ENCODE measurements at regions not wholly inside any gene's neighbourhood (a gene's known extent, or its start where the extent isn't known, plus 50 kb on each side); places are given as distances from the start of the nearest gene placed in this dataset.
A peak's percentile ranks its signal among the peaks of the same experiment; 100 is the strongest.

- H3K4me3 ChIP-seq (replicated peaks in 1 of 2; ENCODE audit: low read depth in 2 of 2, low read length in 2 of 2) = no peak overlapping the region
- TF ChIP-seq, protein P1, sequence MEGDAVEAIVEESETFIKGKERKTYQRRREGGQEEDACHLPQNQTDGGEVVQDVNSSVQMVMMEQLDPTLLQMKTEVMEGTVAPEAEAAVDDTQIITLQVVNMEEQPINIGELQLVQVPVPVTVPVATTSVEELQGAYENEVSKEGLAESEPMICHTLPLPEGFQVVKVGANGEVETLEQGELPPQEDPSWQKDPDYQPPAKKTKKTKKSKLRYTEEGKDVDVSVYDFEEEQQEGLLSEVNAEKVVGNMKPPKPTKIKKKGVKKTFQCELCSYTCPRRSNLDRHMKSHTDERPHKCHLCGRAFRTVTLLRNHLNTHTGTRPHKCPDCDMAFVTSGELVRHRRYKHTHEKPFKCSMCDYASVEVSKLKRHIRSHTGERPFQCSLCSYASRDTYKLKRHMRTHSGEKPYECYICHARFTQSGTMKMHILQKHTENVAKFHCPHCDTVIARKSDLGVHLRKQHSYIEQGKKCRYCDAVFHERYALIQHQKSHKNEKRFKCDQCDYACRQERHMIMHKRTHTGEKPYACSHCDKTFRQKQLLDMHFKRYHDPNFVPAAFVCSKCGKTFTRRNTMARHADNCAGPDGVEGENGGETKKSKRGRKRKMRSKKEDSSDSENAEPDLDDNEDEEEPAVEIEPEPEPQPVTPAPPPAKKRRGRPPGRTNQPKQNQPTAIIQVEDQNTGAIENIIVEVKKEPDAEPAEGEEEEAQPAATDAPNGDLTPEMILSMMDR (IDR thresholded peaks at IDR 0.05; ENCODE audit: low read depth, low read length) = no peak
- DNase-seq (ENCODE audit: low read depth in 2 of 2) = no peak
These were observed 96.0 kb upstream of the BDNF start for GRCh38 chr11:27795955-27796861.

GRCh38 chr11:27786864-27787263 is 86.6 kb upstream of the BDNF start:
- DNase-seq (ENCODE audit: low read depth in 2 of 2) = no peak
- no peak overlapping the region for H3K4me3 ChIP-seq (replicated peaks in 1 of 2; ENCODE audit: low read depth in 2 of 2, low read length in 2 of 2)
- TF ChIP-seq, protein P1 (IDR thresholded peaks at IDR 0.05; ENCODE audit: low read depth, low read length) = no peak

DNA sequence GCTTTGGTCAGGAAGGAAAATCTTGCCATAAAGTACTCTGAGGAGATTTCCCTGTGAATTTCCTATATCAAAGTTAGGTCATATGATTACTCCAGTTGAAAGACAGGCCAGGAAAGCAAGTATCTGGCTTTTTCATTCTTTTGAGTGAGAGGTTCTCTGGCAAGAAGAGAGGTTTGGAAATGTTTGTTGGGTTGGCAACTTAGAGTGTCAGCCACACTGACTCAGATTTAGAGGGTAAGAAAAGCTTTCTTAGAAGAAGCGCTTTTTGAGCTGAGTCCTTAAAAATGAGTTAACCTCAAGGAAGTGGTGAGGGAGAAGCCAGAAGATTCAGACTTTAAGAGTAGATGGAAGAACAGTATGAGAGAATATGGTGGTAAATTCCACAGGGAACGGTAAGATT is 86.1 kb upstream of the BDNF start:
- TF ChIP-seq, protein P1 (IDR thresholded peaks at IDR 0.05; ENCODE audit: low read depth, low read length) = no peak
- no peak overlapping the region for H3K4me3 ChIP-seq (replicated peaks in 1 of 2; ENCODE audit: low read depth in 2 of 2, low read length in 2 of 2)
- DNase-seq (ENCODE audit: low read depth in 2 of 2) = no peak

DNA sequence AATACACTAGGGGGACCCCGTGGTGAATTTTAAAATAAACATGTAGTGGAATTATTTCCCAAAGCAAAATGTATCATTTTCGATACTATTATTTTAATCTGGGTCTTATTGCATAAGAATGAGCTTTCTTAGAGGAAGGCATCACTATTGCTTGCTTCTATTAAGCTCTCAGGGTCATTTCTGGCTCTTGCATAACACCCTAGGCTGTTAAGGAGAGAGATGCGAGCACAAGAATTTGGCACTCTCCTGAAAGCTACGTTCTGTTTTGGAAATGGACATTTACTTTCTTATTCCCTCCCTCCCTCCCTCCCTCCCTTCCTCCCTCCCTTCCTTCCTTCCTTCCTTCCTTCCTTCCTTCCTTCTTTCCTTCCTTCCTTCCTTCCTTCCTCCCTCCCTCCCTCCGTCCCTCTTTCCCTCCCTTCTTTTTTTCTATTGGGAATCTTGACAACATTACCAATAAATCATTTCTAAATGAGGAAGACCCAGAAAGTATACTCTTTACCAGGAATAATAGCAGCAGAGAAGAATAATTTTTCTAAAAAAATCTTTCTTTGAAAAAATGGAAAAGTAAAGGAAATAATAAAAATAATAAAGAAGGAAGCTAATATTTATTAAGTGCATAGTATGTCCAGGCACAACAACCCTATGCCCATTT is 83.6 kb upstream of the BDNF start:
- peak in 1 of 2 donors; percentile 17 for DNase-seq (ENCODE audit: low read depth in 2 of 2)
- TF ChIP-seq, protein P1 (IDR thresholded peaks at IDR 0.05; ENCODE audit: low read depth, low read length) = no peak
- no peak overlapping the region for H3K4me3 ChIP-seq (replicated peaks in 1 of 2; ENCODE audit: low read depth in 2 of 2, low read length in 2 of 2)

DNA sequence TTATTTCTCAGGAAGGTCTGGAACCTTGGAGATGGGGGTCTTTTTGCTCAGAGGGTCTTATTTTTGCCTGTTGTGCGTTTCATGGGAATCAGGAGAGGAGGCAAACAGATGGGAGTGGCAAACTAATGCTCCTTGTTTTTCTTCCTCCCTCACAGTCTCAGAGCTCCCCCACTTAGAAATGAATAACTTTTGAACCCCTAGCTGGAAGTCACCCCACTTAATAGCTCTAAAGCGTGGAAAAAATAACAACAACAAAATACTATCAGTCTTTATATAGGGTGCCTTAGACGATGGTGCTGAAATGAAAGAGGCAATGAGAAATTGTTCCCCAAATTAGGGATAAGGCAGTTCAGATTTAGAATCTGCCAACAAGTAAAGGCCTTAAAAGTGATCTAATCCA is 76.8 kb upstream of the BDNF start:
- no peak for DNase-seq (ENCODE audit: low read depth in 2 of 2)
- H3K4me3 ChIP-seq (replicated peaks in 1 of 2; ENCODE audit: low read depth in 2 of 2, low read length in 2 of 2) = no peak overlapping the region
- TF ChIP-seq, protein P1 (IDR thresholded peaks at IDR 0.05; ENCODE audit: low read depth, low read length) = no peak

DNA sequence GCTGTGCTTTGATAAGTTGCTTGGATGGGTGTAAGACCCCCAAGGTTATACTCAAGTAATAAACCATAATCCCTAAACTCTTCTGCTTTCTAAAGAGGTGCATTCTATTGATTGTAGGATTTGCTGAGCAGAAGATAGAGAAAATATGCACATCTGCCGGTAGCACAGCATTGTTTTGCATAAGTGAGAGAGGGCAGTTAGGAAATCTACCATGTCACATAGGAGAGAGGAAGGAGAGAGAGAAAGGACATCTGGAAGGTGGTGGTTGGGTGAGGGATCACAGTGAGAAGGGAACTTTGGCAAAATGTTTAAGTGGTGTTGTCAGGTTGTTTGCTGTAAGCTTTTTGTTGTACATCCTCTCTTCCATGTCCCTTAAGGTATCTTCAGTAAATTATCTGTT is 73.6 kb upstream of the BDNF start:
- H3K4me3 ChIP-seq (replicated peaks in 1 of 2; ENCODE audit: low read depth in 2 of 2, low read length in 2 of 2) = no peak overlapping the region
- no peak for DNase-seq (ENCODE audit: low read depth in 2 of 2)

More for the DNA sequence above, 73.6 kb upstream of the BDNF start:
- TF ChIP-seq, protein P1 (IDR thresholded peaks at IDR 0.05; ENCODE audit: low read depth, low read length) = no peak
